Suprapubic skin (tissue), 4 donors: ENCODE measurements at regions not wholly inside any gene's neighbourhood (a gene's known extent, or its start where the extent isn't known, plus 50 kb on each side); places are given as distances from the start of the nearest gene placed in this dataset.

Source experiments
- CTCF ChIP-seq, 2 donors: fragments of 200-600 bp in 1 of 2; fragments of 450-650 bp in 1 of 2; sonication (generic) in 1 of 2; IDR thresholded peaks; one replicate each; pipeline ENCODE4 v1.5.1; 2016 to 2019; ENCODE audit warnings: antibody characterized with exemption in 2 of 2, mild to moderate bottlenecking in 1 of 2, moderate library complexity in 1 of 2
- POLR2A ChIP-seq, 2 donors: fragments of 450-650 bp; IDR thresholded peaks; one replicate each; pipeline ENCODE4 v1.6.1; 2017; ENCODE audit warnings: antibody characterized with exemption in 2 of 2, mild to moderate bottlenecking in 2 of 2, moderate library complexity in 2 of 2
- POLR2AphosphoS5 ChIP-seq, 3 donors: sonication (generic); formaldehyde crosslinking; IDR thresholded peaks; one replicate each; pipeline ENCODE4 v1.6.1; 2017; ENCODE audit warnings: antibody characterized with exemption in 3 of 3

DNA sequence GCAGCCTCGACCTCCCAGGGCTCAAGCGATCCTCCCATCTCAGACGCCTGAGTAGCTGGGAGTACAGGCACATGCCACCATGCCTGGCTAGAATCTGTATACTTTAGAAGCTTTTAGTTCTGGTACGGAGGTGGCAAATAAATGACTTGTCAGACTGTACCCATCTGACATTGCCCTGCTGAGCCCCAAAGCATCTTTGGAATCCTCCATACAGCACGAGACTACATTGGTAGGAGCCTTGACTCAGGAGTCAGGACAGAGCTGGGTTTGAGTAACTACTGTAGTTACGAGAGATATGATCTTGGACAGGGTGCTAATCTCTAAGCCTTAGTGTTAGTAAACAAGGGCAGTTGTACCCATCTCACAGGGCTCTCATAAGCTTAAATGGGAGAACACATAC, 67.8 kb upstream of the NPHP3 start:
- no peak for TF ChIP-seq CTCF (IDR thresholded peaks at IDR 0.05)
- no peak for TF ChIP-seq POLR2A (IDR thresholded peaks at IDR 0.05)
- no peak for TF ChIP-seq POLR2AphosphoS5 (IDR thresholded peaks at IDR 0.05)
